ENCODE measurements at regions not wholly inside any gene's neighbourhood (a gene's known extent, or its start where the extent isn't known, plus 50 kb on each side); places are given as distances from the start of the nearest gene placed in this dataset.

- peaks cover 10% of the 10 kb centered on the region for H3K4me1 Mint-ChIP-seq
- H3K27ac Mint-ChIP-seq = no peak overlapping the region
- H3K27me3 Mint-ChIP-seq (ENCODE audit: low read depth, poor library complexity) = no peaks in the 10 kb centered on the region
- H3K4me3 Mint-ChIP-seq = no peak overlapping the region
- no peaks in the 10 kb centered on the region for H3K9me3 Mint-ChIP-seq
- DNase-seq = no peak
- H3K36me3 Mint-ChIP-seq (ENCODE audit: low read depth) = no peaks in the 10 kb centered on the region
- no peak for TF ChIP-seq CTCF (IDR thresholded peaks at IDR 0.05)
Observed at GRCh38 chr3:30170681-30171438, 435.5 kb upstream of the TGFBR2 start.

DNA sequence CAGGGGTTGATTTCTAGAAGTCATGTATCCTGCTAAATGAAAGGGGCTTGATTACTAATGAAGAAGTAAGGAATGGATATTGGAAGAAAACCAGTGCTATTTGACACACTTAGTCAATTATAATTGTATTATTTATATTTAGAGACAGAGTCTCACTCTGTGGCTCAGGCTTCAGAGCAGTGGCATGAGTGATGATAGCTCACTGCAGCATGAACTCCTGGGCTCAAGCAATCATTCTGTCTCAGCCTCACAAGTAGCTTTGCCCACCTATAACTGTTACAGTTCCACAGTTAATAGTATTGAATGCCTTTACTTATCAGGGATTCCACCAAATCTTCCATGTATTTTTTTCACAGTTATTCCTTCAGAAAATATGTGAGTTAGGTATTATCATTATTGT is 432.0 kb upstream of the TGFBR2 start:
- Mint-ChIP-seq H3K27ac (no peak overlapping the region), H3K27me3 (ENCODE audit: low read depth, poor library complexity) (no peaks in the 10 kb centered on the region), H3K36me3 (ENCODE audit: low read depth) (no peaks in the 10 kb centered on the region), H3K4me1 (no peaks in the 10 kb centered on the region), H3K9me3 (no peaks in the 10 kb centered on the region), H3K4me3 (no peak overlapping the region)
- no peak for TF ChIP-seq CTCF (IDR thresholded peaks at IDR 0.05)
- DNase-seq = no peak

GRCh38 chr3:30180310-30181177 is 425.9 kb upstream of the TGFBR2 start:
- Mint-ChIP-seq H3K36me3 (ENCODE audit: low read depth) (no peaks in the 10 kb centered on the region), H3K27me3 (ENCODE audit: low read depth, poor library complexity) (peaks cover 2% of the 10 kb centered on the region), H3K4me3 (no peak overlapping the region), H3K4me1 (no peaks in the 10 kb centered on the region), H3K27ac (no peak overlapping the region), H3K9me3 (no peaks in the 10 kb centered on the region)
- no peak for TF ChIP-seq CTCF (IDR thresholded peaks at IDR 0.05)
- DNase-seq = no peak

DNA sequence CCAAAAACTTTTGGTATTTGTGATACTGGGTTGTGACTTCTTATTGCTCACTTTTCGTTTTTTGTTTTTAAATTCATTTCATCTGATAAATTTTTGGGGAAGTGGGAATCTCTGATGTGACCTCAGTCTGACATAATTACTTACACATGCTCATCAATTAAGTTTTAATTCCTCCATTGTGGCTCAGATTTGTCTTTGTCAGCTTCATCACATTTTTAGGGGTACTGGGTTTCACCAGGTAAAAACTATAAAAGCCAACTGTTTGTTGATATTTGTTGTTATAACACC is 425.3 kb upstream of the TGFBR2 start:
- no peak for DNase-seq
- no peak overlapping the region for H3K27ac Mint-ChIP-seq
- H3K36me3 Mint-ChIP-seq (ENCODE audit: low read depth) = no peaks in the 10 kb centered on the region
- H3K4me1 Mint-ChIP-seq = no peaks in the 10 kb centered on the region
- H3K9me3 Mint-ChIP-seq = no peaks in the 10 kb centered on the region
- H3K27me3 Mint-ChIP-seq (ENCODE audit: low read depth, poor library complexity) = peaks cover 2% of the 10 kb centered on the region
- H3K4me3 Mint-ChIP-seq = no peak overlapping the region
- no peak for TF ChIP-seq CTCF (IDR thresholded peaks at IDR 0.05)

DNA sequence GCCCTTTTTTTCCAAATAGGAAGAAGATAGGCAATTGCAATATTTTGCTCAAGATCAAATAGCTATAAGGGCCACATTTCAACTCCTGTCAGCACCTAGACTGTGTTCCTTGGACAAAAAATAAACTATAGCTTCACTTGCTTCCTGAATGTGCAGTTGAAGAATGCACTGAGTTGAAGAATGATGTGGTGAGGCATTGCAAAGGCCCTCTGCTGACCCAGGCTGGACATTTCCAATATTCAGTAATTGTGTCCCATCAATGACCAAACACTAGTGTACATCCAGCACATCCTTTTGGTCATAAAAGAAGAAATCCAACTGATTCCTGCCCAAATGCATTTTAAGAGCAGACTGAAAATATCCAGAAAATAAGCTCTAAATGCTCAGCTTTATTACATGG is 424.8 kb upstream of the TGFBR2 start:
- no peak overlapping the region for H3K4me3 Mint-ChIP-seq

More for the DNA sequence above, 424.8 kb upstream of the TGFBR2 start:
- Mint-ChIP-seq H3K27me3 (ENCODE audit: low read depth, poor library complexity) (peaks cover 2% of the 10 kb centered on the region), H3K9me3 (no peaks in the 10 kb centered on the region), H3K36me3 (ENCODE audit: low read depth) (no peaks in the 10 kb centered on the region), H3K4me1 (no peaks in the 10 kb centered on the region), H3K27ac (peak overlapping the region; percentile 44)
- no peak for DNase-seq
- no peak for TF ChIP-seq CTCF (IDR thresholded peaks at IDR 0.05)
